ENCODE measurements at regions not wholly inside any gene's neighbourhood (a gene's known extent, or its start where the extent isn't known, plus 50 kb on each side); places are given as distances from the start of the nearest gene placed in this dataset.

GRCh38 chr13:59479629-59480028 is 684.1 kb downstream of the DIAPH3 start:
- H3K36me3 ChIP-seq (ENCODE audit: low read depth): no peaks in the 10 kb centered on the region
- no peak for DNase-seq
- ChIA-PET CTCF (no interaction called here), POLR2A (ENCODE audit: unreplicated experiment) (no interaction called here)
- H3K27ac ChIP-seq: no peak overlapping the region
- TF ChIP-seq EZH2 (IDR thresholded peaks at IDR 0.05; ENCODE audit: low read depth): no peak
- TF ChIP-seq, protein P1, sequence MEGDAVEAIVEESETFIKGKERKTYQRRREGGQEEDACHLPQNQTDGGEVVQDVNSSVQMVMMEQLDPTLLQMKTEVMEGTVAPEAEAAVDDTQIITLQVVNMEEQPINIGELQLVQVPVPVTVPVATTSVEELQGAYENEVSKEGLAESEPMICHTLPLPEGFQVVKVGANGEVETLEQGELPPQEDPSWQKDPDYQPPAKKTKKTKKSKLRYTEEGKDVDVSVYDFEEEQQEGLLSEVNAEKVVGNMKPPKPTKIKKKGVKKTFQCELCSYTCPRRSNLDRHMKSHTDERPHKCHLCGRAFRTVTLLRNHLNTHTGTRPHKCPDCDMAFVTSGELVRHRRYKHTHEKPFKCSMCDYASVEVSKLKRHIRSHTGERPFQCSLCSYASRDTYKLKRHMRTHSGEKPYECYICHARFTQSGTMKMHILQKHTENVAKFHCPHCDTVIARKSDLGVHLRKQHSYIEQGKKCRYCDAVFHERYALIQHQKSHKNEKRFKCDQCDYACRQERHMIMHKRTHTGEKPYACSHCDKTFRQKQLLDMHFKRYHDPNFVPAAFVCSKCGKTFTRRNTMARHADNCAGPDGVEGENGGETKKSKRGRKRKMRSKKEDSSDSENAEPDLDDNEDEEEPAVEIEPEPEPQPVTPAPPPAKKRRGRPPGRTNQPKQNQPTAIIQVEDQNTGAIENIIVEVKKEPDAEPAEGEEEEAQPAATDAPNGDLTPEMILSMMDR (conservative IDR thresholded peaks at IDR 0.05): no peak
- no peaks in the 10 kb centered on the region for H3K27me3 ChIP-seq (ENCODE audit: insufficient read depth, low read depth)
- BruUV-seq (replicated peaks): no TSS peak
- H2AFZ ChIP-seq: no peak overlapping the region
- H3K9me3 ChIP-seq (ENCODE audit: insufficient read depth, low read depth): no peaks in the 10 kb centered on the region
- H3K4me3 ChIP-seq: no peak overlapping the region
- H4K20me1 ChIP-seq (ENCODE audit: insufficient read depth): no peaks in the 10 kb centered on the region
- H3K4me1 ChIP-seq (replicated peaks; ENCODE audit: insufficient read depth): no peaks in the 10 kb centered on the region
- no peaks in the 10 kb centered on the region for H3K79me2 ChIP-seq (ENCODE audit: low read depth)
- H3K9me2 ChIP-seq (ENCODE audit: insufficient read depth): no peaks in the 10 kb centered on the region
- no peaks in the 10 kb centered on the region for H3F3A ChIP-seq (ENCODE audit: insufficient read depth, low read depth)
- intact Hi-C loops (cut with micrococcal nuclease; ENCODE audit: unreplicated experiment): no loop called here
- no peak overlapping the region for H3K4me2 ChIP-seq

GRCh38 chr13:59480396-59481259 is 683.1 kb downstream of the DIAPH3 start:
- Histone ChIP-seq H3K4me3 (no peak overlapping the region), H3K79me2 (ENCODE audit: low read depth) (no peaks in the 10 kb centered on the region), H3K27ac (no peak overlapping the region), H4K20me1 (ENCODE audit: insufficient read depth) (no peaks in the 10 kb centered on the region), H3K9me3 (ENCODE audit: insufficient read depth, low read depth) (no peaks in the 10 kb centered on the region), H3K27me3 (ENCODE audit: insufficient read depth, low read depth) (no peaks in the 10 kb centered on the region), H3F3A (ENCODE audit: insufficient read depth, low read depth) (no peaks in the 10 kb centered on the region), H3K4me2 (no peak overlapping the region), H3K9me2 (ENCODE audit: insufficient read depth) (no peaks in the 10 kb centered on the region), H3K36me3 (ENCODE audit: low read depth) (no peaks in the 10 kb centered on the region), H3K4me1 (replicated peaks; ENCODE audit: insufficient read depth) (no peaks in the 10 kb centered on the region), H2AFZ (no peak overlapping the region)
- TF ChIP-seq, protein P1 (conservative IDR thresholded peaks at IDR 0.05): no peak
- no peak for TF ChIP-seq EZH2 (IDR thresholded peaks at IDR 0.05; ENCODE audit: low read depth)
- BruUV-seq (replicated peaks): no TSS peak
- no peak for DNase-seq
- ChIA-PET POLR2A (ENCODE audit: unreplicated experiment) (no interaction called here), CTCF (no interaction called here)
- intact Hi-C loops (cut with micrococcal nuclease; ENCODE audit: unreplicated experiment): no loop called here

- Histone ChIP-seq H3F3A (ENCODE audit: insufficient read depth, low read depth) (no peaks in the 10 kb centered on the region), H3K27me3 (ENCODE audit: insufficient read depth, low read depth) (no peaks in the 10 kb centered on the region), H3K4me1 (replicated peaks; ENCODE audit: insufficient read depth) (no peaks in the 10 kb centered on the region), H3K79me2 (ENCODE audit: low read depth) (no peaks in the 10 kb centered on the region), H3K36me3 (ENCODE audit: low read depth) (no peaks in the 10 kb centered on the region), H3K27ac (no peak overlapping the region), H3K4me2 (no peak overlapping the region), H2AFZ (no peak overlapping the region; the same call in 1 of the 2 replicates), H3K4me3 (no peak overlapping the region), H4K20me1 (ENCODE audit: insufficient read depth) (no peaks in the 10 kb centered on the region), H3K9me2 (ENCODE audit: insufficient read depth) (no peaks in the 10 kb centered on the region), H3K9me3 (ENCODE audit: insufficient read depth, low read depth) (no peaks in the 10 kb centered on the region)
- POLR2A ChIA-PET (ENCODE audit: unreplicated experiment): no interaction called here
- TF ChIP-seq, protein P1 (conservative IDR thresholded peaks at IDR 0.05): no peak
- TF ChIP-seq EZH2 (IDR thresholded peaks at IDR 0.05; ENCODE audit: low read depth): no peak
- intact Hi-C loops (cut with micrococcal nuclease; ENCODE audit: unreplicated experiment): no loop called here
- BruUV-seq (replicated peaks): no TSS peak
- no peak for DNase-seq
- CTCF ChIA-PET: no interaction called here
These were observed 680.1 kb downstream of the DIAPH3 start for GRCh38 chr13:59483501-59484145.
